Breast epithelium (tissue), 3 donors: ENCODE measurements at regions not wholly inside any gene's neighbourhood (a gene's known extent, or its start where the extent isn't known, plus 50 kb on each side); places are given as distances from the start of the nearest gene placed in this dataset.
"Not testable (repeated sequence)": the region's sequence is repeated elsewhere in the genome, so short reads cannot be mapped to it uniquely, and the experiment has no call there.

ENCODE experiments used
- CTCF ChIP-seq, 3 donors: fragments of 450-650 bp; IDR thresholded peaks; one replicate each; pipeline ENCODE4 v1.5.1; 2016 to 2017; ENCODE audit warnings: antibody characterized with exemption in 3 of 3, mild to moderate bottlenecking in 3 of 3, moderate library complexity in 3 of 3
- POLR2A ChIP-seq: fragments of 450-650 bp; IDR thresholded peaks from one replicate; pipeline ENCODE4 v1.6.1; 2016; ENCODE audit warnings: antibody characterized with exemption, mild to moderate bottlenecking, moderate library complexity
- POLR2AphosphoS5 ChIP-seq, 3 donors: sonication (generic); formaldehyde crosslinking; IDR thresholded peaks; one replicate each; pipeline ENCODE4 v1.6.1; 2017; ENCODE audit warnings: antibody characterized with exemption in 3 of 3

- not testable (repeated sequence) for TF ChIP-seq CTCF (IDR thresholded peaks at IDR 0.05); POLR2A; POLR2AphosphoS5 (IDR thresholded peaks at IDR 0.05)
Measured at GRCh38 chr7:76760546-76761220, 133.6 kb upstream of the POMZP3 start.
